Keratinocyte (primary cell): ENCODE measurements at regions not wholly inside any gene's neighbourhood (a gene's known extent, or its start where the extent isn't known, plus 50 kb on each side); places are given as distances from the start of the nearest gene placed in this dataset.

Experiments used
- DNase-seq: peaks from one replicate; pipeline ENCODE4 v3.0.0-alpha.2; 2011; ENCODE audit warnings: low read depth, missing footprints, low spot score
- FAIRE-seq: peaks from 2 replicates; lab custom pipeline; 2011; peaks lifted over from hg19 to GRCh38; lab: Jason Lieb, UNC
- H2AFZ ChIP-seq: 2 replicates; pipeline ENCODE4 v1.6.0; 2012; ENCODE audit warnings: low read length, control low read depth, inconsistent platforms; ENCODE audit not compliant: control insufficient read depth
- H3K27ac ChIP-seq: 2 replicates; pipeline ENCODE4 v1.5.1; 2011; ENCODE audit warnings: low read length; ENCODE audit not compliant: control insufficient read depth, insufficient read depth
- H3K27me3 ChIP-seq: 3 replicates; pipeline ENCODE4 v1.6.0; 2011; ENCODE audit warnings: low read length; ENCODE audit not compliant: control insufficient read depth, insufficient read depth; ENCODE audit errors: extremely low read depth
- H3K36me3 ChIP-seq, 2 experiments: 2 replicates in 1 of 2; 3 replicates in 1 of 2; pipeline ENCODE4 v1.5.1; 2011; ENCODE audit warnings: low read length in 2 of 2, mild to moderate bottlenecking in 1 of 2; ENCODE audit not compliant: control insufficient read depth in 2 of 2, insufficient read depth in 2 of 2; ENCODE audit errors: extremely low read depth in 1 of 2
- H3K4me1 ChIP-seq: 3 replicates; pipeline ENCODE4 v1.5.1; 2011; ENCODE audit warnings: low read length; ENCODE audit not compliant: control insufficient read depth, insufficient read depth; ENCODE audit errors: extremely low read depth
- H3K4me2 ChIP-seq: 3 replicates; pipeline ENCODE4 v1.6.0; 2011; ENCODE audit warnings: low read depth, low read length; ENCODE audit not compliant: control insufficient read depth, insufficient read depth; ENCODE audit errors: extremely low read depth
- H3K4me3 ChIP-seq, 3 experiments: fragments of 200-600 bp in 1 of 3; sonication (generic) in 1 of 3; 2 replicates in 2 of 3; 3 replicates in 1 of 3; pipeline ENCODE4 v1.5.1; 2011 to 2016; ENCODE audit warnings: low read length in 3 of 3, mild to moderate bottlenecking in 3 of 3, control low read depth in 2 of 3, inconsistent platforms in 1 of 3, low read depth in 1 of 3, mixed read lengths in 1 of 3, mixed run types in 1 of 3, moderate library complexity in 1 of 3; ENCODE audit not compliant: control insufficient read depth in 2 of 3, insufficient read depth in 2 of 3; ENCODE audit errors: extremely low read depth in 1 of 3
- H3K79me2 ChIP-seq: 2 replicates; pipeline ENCODE4 v1.6.0; 2012; ENCODE audit warnings: low read length; ENCODE audit not compliant: control insufficient read depth, insufficient read depth
- H3K9ac ChIP-seq: 3 replicates; pipeline ENCODE4 v1.6.0; 2011; ENCODE audit warnings: low read length; ENCODE audit not compliant: control insufficient read depth, insufficient read depth; ENCODE audit errors: extremely low read depth
- H3K9me1 ChIP-seq: 3 replicates; pipeline ENCODE4 v1.6.0; 2011; ENCODE audit warnings: low read length; ENCODE audit not compliant: control insufficient read depth, insufficient read depth; ENCODE audit errors: extremely low read depth
- H3K9me3 ChIP-seq: 2 replicates; pipeline ENCODE4 v1.5.1; 2012; ENCODE audit warnings: low read depth, low read length; ENCODE audit not compliant: control insufficient read depth
- H4K20me1 ChIP-seq: 3 replicates; pipeline ENCODE4 v1.6.0; 2011; ENCODE audit warnings: low read length; ENCODE audit not compliant: control insufficient read depth, insufficient read depth; ENCODE audit errors: extremely low read depth
- CTCF ChIP-seq, 3 experiments: IDR thresholded peaks in 1 of 3; conservative IDR thresholded peaks in 1 of 3; optimal IDR thresholded peaks in 1 of 3; 2 replicates in 2 of 3; 3 replicates in 1 of 3; pipeline versions ENCODE3 to v1.5.1; 2011; ENCODE audit warnings: low read length in 3 of 3, mild to moderate bottlenecking in 3 of 3, moderate library complexity in 2 of 3, control low read depth in 1 of 3, inconsistent platforms in 1 of 3; ENCODE audit not compliant: insufficient read depth in 2 of 3; ENCODE audit errors: extremely low read depth in 1 of 3
- EZH2 ChIP-seq: IDR thresholded peaks from one replicate; pipeline ENCODE4 v1.6.1; 2012; ENCODE audit warnings: inconsistent platforms, mild to moderate bottlenecking, low read length, moderate library complexity
- dilution Hi-C: fragments of 300-500 bp; cut with MboI; formaldehyde crosslinking; loops from one replicate; pipeline ENCODE4 v1.7.0; 2020; ENCODE audit warnings: low sequenced_read_pairs; ENCODE audit not compliant: extremely low pct_ligation_motif_present

- Histone ChIP-seq H3K36me3 (no peaks in the 10 kb centered on the region), H3K4me1 (no peaks in the 10 kb centered on the region), H3K9ac (no peak overlapping the region), H3K4me3 (no peak overlapping the region), H2AFZ (no peak overlapping the region), H4K20me1 (no peaks in the 10 kb centered on the region), H3K4me2 (no peak overlapping the region), H3K27ac (no peak overlapping the region), H3K27me3 (no peaks in the 10 kb centered on the region), H3K9me1 (no peaks in the 10 kb centered on the region), H3K9me3 (no peaks in the 10 kb centered on the region), H3K79me2 (no peaks in the 10 kb centered on the region)
- dilution Hi-C loops: no loop called here
- no peak for DNase-seq
- no peak for TF ChIP-seq CTCF (optimal IDR thresholded peaks at IDR 0.05 in 1 of 3, IDR thresholded peaks at IDR 0.05 in 1 of 3, conservative IDR thresholded peaks at IDR 0.05 in 1 of 3; ENCODE audit: extremely low read depth in 1 of 3, insufficient read depth in 2 of 3, low read length in 3 of 3)
- TF ChIP-seq EZH2: no peak
- FAIRE-seq: no peak
Observed at GRCh38 chr5:112657804-112658203, 79.9 kb upstream of the APC start.

GRCh38 chr5:112660359-112660758, 77.3 kb upstream of the APC start:
- FAIRE-seq (no peak), DNase-seq (no peak)
- H3K27ac ChIP-seq: no peak overlapping the region
- no peak overlapping the region for H3K4me2 ChIP-seq
- H3K4me3 ChIP-seq: no peak overlapping the region
- H2AFZ ChIP-seq: no peak overlapping the region
- no peaks in the 10 kb centered on the region for H3K27me3 ChIP-seq
- no peak for TF ChIP-seq EZH2
- TF ChIP-seq CTCF (optimal IDR thresholded peaks at IDR 0.05 in 1 of 3, IDR thresholded peaks at IDR 0.05 in 1 of 3, conservative IDR thresholded peaks at IDR 0.05 in 1 of 3; ENCODE audit: extremely low read depth in 1 of 3, insufficient read depth in 2 of 3, low read length in 3 of 3): no peak
- no peaks in the 10 kb centered on the region for H3K9me1 ChIP-seq
- no peaks in the 10 kb centered on the region for H3K36me3 ChIP-seq
- H3K79me2 ChIP-seq: no peaks in the 10 kb centered on the region
- dilution Hi-C loops: no loop called here
- H3K4me1 ChIP-seq: no peaks in the 10 kb centered on the region
- no peak overlapping the region for H3K9ac ChIP-seq
- no peaks in the 10 kb centered on the region for H4K20me1 ChIP-seq
- H3K9me3 ChIP-seq: no peaks in the 10 kb centered on the region
